ENCODE measurements at regions not wholly inside any gene's neighbourhood (a gene's known extent, or its start where the extent isn't known, plus 50 kb on each side); places are given as distances from the start of the nearest gene placed in this dataset.

GRCh38 chr9:90013778-90014177 lies 409.0 kb downstream of the GADD45G start:
- DNase-seq, result no peak
- no peak overlapping the region for H3K27ac Mint-ChIP-seq (ENCODE audit: unreplicated experiment)
- H3K27me3 ChIP-seq (replicated peaks; ENCODE audit: control insufficient read depth, insufficient read depth, low read length), result no peaks in the 10 kb centered on the region
- no peaks in the 10 kb centered on the region for H3K36me3 ChIP-seq (ENCODE audit: control insufficient read depth, insufficient read depth, low read length)
- no peaks in the 10 kb centered on the region for H3K9me3 ChIP-seq
- no peak for TF ChIP-seq CTCF (IDR thresholded peaks at IDR 0.05; ENCODE audit: insufficient read depth in 1 of 2, low read depth in 1 of 2, low read length in 1 of 2, severe bottlenecking in 1 of 2, unreplicated experiment in 1 of 2)
- BruUV-seq (replicated peaks), result no TSS peak
- H3K4me3 Mint-ChIP-seq (ENCODE audit: unreplicated experiment), result no peak overlapping the region
- H3K4me1 Mint-ChIP-seq (ENCODE audit: low read depth, unreplicated experiment), result no peaks in the 10 kb centered on the region
- no peak overlapping the region for H3K4me3 ChIP-seq (ENCODE audit: low read depth, low read length)
- H3K9me3 Mint-ChIP-seq (ENCODE audit: unreplicated experiment), result no peaks in the 10 kb centered on the region
- H3K36me3 Mint-ChIP-seq (ENCODE audit: insufficient read depth, unreplicated experiment), result no peaks in the 10 kb centered on the region
- peaks cover 2% of the 10 kb centered on the region for H3K27me3 Mint-ChIP-seq (ENCODE audit: insufficient read depth, unreplicated experiment)
- no peaks in the 10 kb centered on the region for H3K4me1 ChIP-seq
- ChIA-PET POLR2A (no interaction called here), CTCF (no interaction called here)
- intact Hi-C loops (cut with micrococcal nuclease; ENCODE audit: unreplicated experiment), result no loop called here

GRCh38 chr9:90014421-90014820 lies 409.6 kb downstream of the GADD45G start:
- POLR2A ChIA-PET, result no interaction called here
- CTCF ChIA-PET, result no interaction called here
- intact Hi-C loops (cut with micrococcal nuclease; ENCODE audit: unreplicated experiment), result no loop called here
- H3K4me3 Mint-ChIP-seq (ENCODE audit: unreplicated experiment), result no peak overlapping the region
- H3K4me1 ChIP-seq, result no peaks in the 10 kb centered on the region
- H3K27me3 Mint-ChIP-seq (ENCODE audit: insufficient read depth, unreplicated experiment), result peaks cover 3% of the 10 kb centered on the region
- no peaks in the 10 kb centered on the region for H3K36me3 ChIP-seq (ENCODE audit: control insufficient read depth, insufficient read depth, low read length)
- H3K9me3 ChIP-seq, result no peaks in the 10 kb centered on the region
- no peaks in the 10 kb centered on the region for H3K4me1 Mint-ChIP-seq (ENCODE audit: low read depth, unreplicated experiment)
- no peak overlapping the region for H3K27ac Mint-ChIP-seq (ENCODE audit: unreplicated experiment)
- TF ChIP-seq CTCF (IDR thresholded peaks at IDR 0.05; ENCODE audit: insufficient read depth in 1 of 2, low read depth in 1 of 2, low read length in 1 of 2, severe bottlenecking in 1 of 2, unreplicated experiment in 1 of 2), result no peak
- no peak overlapping the region for H3K4me3 ChIP-seq (ENCODE audit: low read depth, low read length)
- H3K9me3 Mint-ChIP-seq (ENCODE audit: unreplicated experiment), result no peaks in the 10 kb centered on the region
- BruUV-seq (replicated peaks), result no TSS peak
- H3K27me3 ChIP-seq (replicated peaks; ENCODE audit: control insufficient read depth, insufficient read depth, low read length), result no peaks in the 10 kb centered on the region
- no peaks in the 10 kb centered on the region for H3K36me3 Mint-ChIP-seq (ENCODE audit: insufficient read depth, unreplicated experiment)
- DNase-seq, result no peak

GRCh38 chr9:90016272-90016671 lies 411.5 kb downstream of the GADD45G start:
- Mint-ChIP-seq H3K4me3 (ENCODE audit: unreplicated experiment) (no peak overlapping the region), H3K27ac (ENCODE audit: unreplicated experiment) (no peak overlapping the region), H3K4me1 (ENCODE audit: low read depth, unreplicated experiment) (no peaks in the 10 kb centered on the region), H3K9me3 (ENCODE audit: unreplicated experiment) (no peaks in the 10 kb centered on the region), H3K27me3 (ENCODE audit: insufficient read depth, unreplicated experiment) (peaks cover 3% of the 10 kb centered on the region), H3K36me3 (ENCODE audit: insufficient read depth, unreplicated experiment) (no peaks in the 10 kb centered on the region)
- Histone ChIP-seq H3K4me1 (no peaks in the 10 kb centered on the region), H3K9me3 (no peaks in the 10 kb centered on the region), H3K36me3 (ENCODE audit: control insufficient read depth, insufficient read depth, low read length) (no peaks in the 10 kb centered on the region), H3K27me3 (replicated peaks; ENCODE audit: control insufficient read depth, insufficient read depth, low read length) (no peaks in the 10 kb centered on the region), H3K4me3 (ENCODE audit: low read depth, low read length) (no peak overlapping the region)
- BruUV-seq (replicated peaks), result no TSS peak
- no peak for DNase-seq
- no peak for TF ChIP-seq CTCF (IDR thresholded peaks at IDR 0.05; ENCODE audit: insufficient read depth in 1 of 2, low read depth in 1 of 2, low read length in 1 of 2, severe bottlenecking in 1 of 2, unreplicated experiment in 1 of 2)
- intact Hi-C loops (cut with micrococcal nuclease; ENCODE audit: unreplicated experiment), result no loop called here
- ChIA-PET POLR2A (no interaction called here), CTCF (no interaction called here)

Data from Caco-2 (cell line).